ENCODE measurements at regions not wholly inside any gene's neighbourhood (a gene's known extent, or its start where the extent isn't known, plus 50 kb on each side); places are given as distances from the start of the nearest gene placed in this dataset.
"Not testable (repeated sequence)": the region's sequence is repeated elsewhere in the genome, so short reads cannot be mapped to it uniquely, and the experiment has no call there.

GRCh38 chr7:6990426-6991152 lies 164.5 kb upstream of the CCZ1B start:
- not testable (repeated sequence) for H3K36me3 ChIP-seq (ENCODE audit: control insufficient read depth, insufficient read depth, low read length); H3K4me1 ChIP-seq (ENCODE audit: control insufficient read depth, insufficient read depth, low read length, poor library complexity, severe bottlenecking); H3K4me3 ChIP-seq (ENCODE audit: extremely low read depth, insufficient read depth, low read length, poor library complexity, severe bottlenecking); H3K9me3 ChIP-seq (ENCODE audit: control insufficient read depth, low read length)
- peak overlapping the region; percentile 71 for H3K27ac ChIP-seq (ENCODE audit: low read depth, low read length, severe bottlenecking)
- 80% methylated on average over 4 of the region's 7 CpGs; no CpG with 5 or more reads in 1 of the 2 experiments for WGBS, 2 experiments (ENCODE audit: insufficient coverage in 2 of 2)

DNA sequence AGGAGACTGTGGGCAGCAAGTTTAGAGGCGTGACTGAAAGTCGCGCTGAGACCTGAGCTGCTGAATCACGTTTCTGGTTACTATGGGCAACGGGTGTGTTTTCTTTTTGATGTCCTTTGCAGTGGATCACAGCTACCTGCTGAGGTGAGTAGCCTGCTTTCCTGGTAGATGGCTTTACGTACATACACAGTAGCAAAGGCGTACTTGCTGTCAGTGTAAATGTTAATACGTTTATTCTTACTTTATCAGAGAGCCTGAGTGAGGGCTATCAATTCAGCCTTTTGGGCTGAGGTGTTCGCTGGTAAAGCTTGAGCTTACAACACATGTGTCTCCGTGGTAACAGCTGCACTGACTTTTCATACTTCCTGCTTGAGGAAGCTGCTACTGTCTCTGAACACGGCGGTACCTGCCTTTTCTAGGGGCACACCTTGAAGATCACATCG lies 165.1 kb upstream of the CCZ1B start:
- not testable (repeated sequence) for H3K4me3 ChIP-seq (ENCODE audit: extremely low read depth, insufficient read depth, low read length, poor library complexity, severe bottlenecking); H3K36me3 ChIP-seq (ENCODE audit: control insufficient read depth, insufficient read depth, low read length); H3K4me1 ChIP-seq (ENCODE audit: control insufficient read depth, insufficient read depth, low read length, poor library complexity, severe bottlenecking); H3K9me3 ChIP-seq (ENCODE audit: control insufficient read depth, low read length)
- H3K27ac ChIP-seq (ENCODE audit: low read depth, low read length, severe bottlenecking): peak overlapping the region; percentile 71
- WGBS, 2 experiments (ENCODE audit: insufficient coverage in 2 of 2): 60 to 70% methylated on average over 11 to 13 of the region's 13 CpGs

- not testable (repeated sequence) for H3K4me3 ChIP-seq (ENCODE audit: extremely low read depth, insufficient read depth, low read length, poor library complexity, severe bottlenecking); H3K9me3 ChIP-seq (ENCODE audit: control insufficient read depth, low read length); H3K4me1 ChIP-seq (ENCODE audit: control insufficient read depth, insufficient read depth, low read length, poor library complexity, severe bottlenecking); H3K36me3 ChIP-seq (ENCODE audit: control insufficient read depth, insufficient read depth, low read length)
- WGBS, 2 experiments (ENCODE audit: insufficient coverage in 2 of 2): no CpG with 5 or more reads among the region's 12 CpGs
- H3K27ac ChIP-seq (ENCODE audit: low read depth, low read length, severe bottlenecking): peak overlapping the region; percentile 71
These were observed 165.6 kb upstream of the CCZ1B start for GRCh38 chr7:6991686-6992085.

GRCh38 chr7:6992133-6992532 lies 166.1 kb upstream of the CCZ1B start:
- not testable (repeated sequence) for H3K9me3 ChIP-seq (ENCODE audit: control insufficient read depth, low read length); H3K36me3 ChIP-seq (ENCODE audit: control insufficient read depth, insufficient read depth, low read length); H3K27ac ChIP-seq (ENCODE audit: low read depth, low read length, severe bottlenecking); H3K4me1 ChIP-seq (ENCODE audit: control insufficient read depth, insufficient read depth, low read length, poor library complexity, severe bottlenecking); H3K4me3 ChIP-seq (ENCODE audit: extremely low read depth, insufficient read depth, low read length, poor library complexity, severe bottlenecking)
- 83 to 93% methylated on average over 8 to 10 of the region's 11 CpGs for WGBS, 2 experiments (ENCODE audit: insufficient coverage in 2 of 2)

- peak overlapping the region; percentile 20 for H3K27ac ChIP-seq (ENCODE audit: low read depth, low read length, severe bottlenecking)
- WGBS, 2 experiments (ENCODE audit: insufficient coverage in 2 of 2): 82 to 92% methylated on average over 5 to 7 of the region's 16 CpGs
- not testable (repeated sequence) for H3K4me3 ChIP-seq (ENCODE audit: extremely low read depth, insufficient read depth, low read length, poor library complexity, severe bottlenecking); H3K9me3 ChIP-seq (ENCODE audit: control insufficient read depth, low read length); H3K4me1 ChIP-seq (ENCODE audit: control insufficient read depth, insufficient read depth, low read length, poor library complexity, severe bottlenecking); H3K36me3 ChIP-seq (ENCODE audit: control insufficient read depth, insufficient read depth, low read length)
These were observed 169.0 kb upstream of the CCZ1B start for GRCh38 chr7:6995026-6995425.

GRCh38 chr7:6995493-6996289 lies 169.6 kb upstream of the CCZ1B start:
- H3K27ac ChIP-seq (ENCODE audit: low read depth, low read length, severe bottlenecking): peak overlapping the region; percentile 20
- not testable (repeated sequence) for H3K4me3 ChIP-seq (ENCODE audit: extremely low read depth, insufficient read depth, low read length, poor library complexity, severe bottlenecking); H3K4me1 ChIP-seq (ENCODE audit: control insufficient read depth, insufficient read depth, low read length, poor library complexity, severe bottlenecking); H3K9me3 ChIP-seq (ENCODE audit: control insufficient read depth, low read length); H3K36me3 ChIP-seq (ENCODE audit: control insufficient read depth, insufficient read depth, low read length)
- 46% methylated on average over 4 of the region's 7 CpGs; no CpG with 5 or more reads in 1 of the 2 experiments for WGBS, 2 experiments (ENCODE audit: insufficient coverage in 2 of 2)

DNA sequence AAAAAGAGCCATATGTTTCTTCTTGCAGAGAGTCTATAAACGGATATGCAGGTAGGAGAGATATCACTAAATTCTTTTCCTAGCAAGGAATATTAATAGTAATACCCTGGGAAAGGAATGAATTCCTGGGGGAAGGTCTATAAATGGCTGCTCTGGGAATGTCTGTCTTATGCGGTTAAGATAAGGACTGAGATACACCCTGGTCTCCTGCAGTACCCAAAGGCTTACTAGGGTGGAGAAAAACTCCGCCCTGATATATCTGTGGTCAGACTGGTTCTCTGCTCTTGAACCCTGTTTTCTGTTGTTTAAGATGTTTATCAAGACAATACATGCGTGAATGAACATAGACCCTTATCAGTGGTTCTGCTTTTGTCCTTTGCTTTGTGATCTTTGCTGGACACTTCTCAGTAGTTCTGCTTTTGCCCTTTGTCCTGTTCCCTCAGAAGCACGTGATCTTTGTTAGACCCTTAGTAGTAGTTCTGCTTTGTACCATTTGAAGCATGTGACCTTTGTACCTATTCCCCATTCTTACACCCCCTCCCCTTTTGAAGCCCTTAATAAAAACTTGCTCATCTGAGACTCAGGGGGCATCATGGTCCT lies 173.1 kb upstream of the CCZ1B start:
- WGBS, 2 experiments (ENCODE audit: insufficient coverage in 2 of 2): 93 to 100% methylated on average over 2 of the region's 5 CpGs

DNA sequence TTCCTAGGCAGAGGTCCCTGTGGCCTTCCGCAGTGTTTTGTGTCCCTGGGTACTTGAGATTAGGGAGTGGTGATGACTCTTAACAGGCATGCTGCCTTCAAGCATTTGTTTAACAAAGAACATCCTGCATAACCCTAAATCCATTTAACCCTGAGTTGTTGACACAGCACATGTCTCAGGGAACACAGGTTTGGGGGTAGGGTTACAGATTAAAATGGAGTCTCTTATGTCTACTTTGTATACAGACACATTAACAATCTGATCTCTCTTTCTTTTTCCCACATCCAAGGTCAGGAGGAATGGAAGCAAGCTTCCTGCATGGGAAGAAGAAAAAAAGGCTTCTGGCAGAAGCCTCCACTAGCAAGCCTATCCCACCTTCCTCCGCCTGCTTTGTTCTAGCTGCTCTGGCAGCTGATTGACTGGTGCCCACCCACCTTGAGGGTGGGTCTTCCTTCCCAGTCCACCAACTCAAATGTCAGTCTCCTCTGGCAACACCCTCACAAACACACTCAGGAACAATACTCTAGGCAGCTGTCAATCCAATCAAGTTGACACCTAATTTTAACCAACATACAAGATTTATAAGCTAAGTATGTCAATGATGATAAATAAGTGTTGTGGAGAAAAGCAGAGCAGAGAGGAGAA lies 176.5 kb upstream of the CCZ1B start:
- H3K9me3 ChIP-seq (ENCODE audit: control insufficient read depth, low read length): peaks cover 4% of the 10 kb centered on the region
- H3K27ac ChIP-seq (ENCODE audit: low read depth, low read length, severe bottlenecking): no peak overlapping the region
- H3K36me3 ChIP-seq (ENCODE audit: control insufficient read depth, insufficient read depth, low read length): no peaks in the 10 kb centered on the region
- H3K4me1 ChIP-seq (ENCODE audit: control insufficient read depth, insufficient read depth, low read length, poor library complexity, severe bottlenecking): peaks cover 4% of the 10 kb centered on the region
- H3K4me3 ChIP-seq (ENCODE audit: extremely low read depth, insufficient read depth, low read length, poor library complexity, severe bottlenecking): no peak overlapping the region
- WGBS, 2 experiments (ENCODE audit: insufficient coverage in 2 of 2): 89 to 100% methylated on average over 1 of the region's 2 CpGs

More for the DNA sequence above, 173.1 kb upstream of the CCZ1B start:
- H3K9me3 ChIP-seq (ENCODE audit: control insufficient read depth, low read length); H3K36me3 ChIP-seq (ENCODE audit: control insufficient read depth, insufficient read depth, low read length); H3K27ac ChIP-seq (ENCODE audit: low read depth, low read length, severe bottlenecking); H3K4me3 ChIP-seq (ENCODE audit: extremely low read depth, insufficient read depth, low read length, poor library complexity, severe bottlenecking); H3K4me1 ChIP-seq (ENCODE audit: control insufficient read depth, insufficient read depth, low read length, poor library complexity, severe bottlenecking): not testable (repeated sequence)

GRCh38 chr7:7005303-7005702 lies 177.0 kb upstream of the C1GALT1 start:
- H3K27ac ChIP-seq (ENCODE audit: low read depth, low read length, severe bottlenecking): no peak overlapping the region
- no peaks in the 10 kb centered on the region for H3K36me3 ChIP-seq (ENCODE audit: control insufficient read depth, insufficient read depth, low read length)
- no peaks in the 10 kb centered on the region for H3K9me3 ChIP-seq (ENCODE audit: control insufficient read depth, low read length)
- 100% methylated on average over 1 of the region's 4 CpGs for WGBS, 2 experiments (ENCODE audit: insufficient coverage in 2 of 2)
- H3K4me1 ChIP-seq (ENCODE audit: control insufficient read depth, insufficient read depth, low read length, poor library complexity, severe bottlenecking): peaks cover 4% of the 10 kb centered on the region
- no peak overlapping the region for H3K4me3 ChIP-seq (ENCODE audit: extremely low read depth, insufficient read depth, low read length, poor library complexity, severe bottlenecking)

- H3K27ac ChIP-seq (ENCODE audit: low read depth, low read length, severe bottlenecking); H3K4me3 ChIP-seq (ENCODE audit: extremely low read depth, insufficient read depth, low read length, poor library complexity, severe bottlenecking); H3K9me3 ChIP-seq (ENCODE audit: control insufficient read depth, low read length); H3K36me3 ChIP-seq (ENCODE audit: control insufficient read depth, insufficient read depth, low read length); H3K4me1 ChIP-seq (ENCODE audit: control insufficient read depth, insufficient read depth, low read length, poor library complexity, severe bottlenecking): not testable (repeated sequence)
- WGBS, 2 experiments (ENCODE audit: insufficient coverage in 2 of 2): 100% methylated on average over 1 of the region's 2 CpGs; no CpG with 5 or more reads in 1 of the 2 experiments
These were observed 176.4 kb upstream of the C1GALT1 start for GRCh38 chr7:7005949-7006348.
